ENCODE measurements at regions not wholly inside any gene's neighbourhood (a gene's known extent, or its start where the extent isn't known, plus 50 kb on each side); places are given as distances from the start of the nearest gene placed in this dataset.
"Not testable (repeated sequence)": the region's sequence is repeated elsewhere in the genome, so short reads cannot be mapped to it uniquely, and the experiment has no call there.

DNA sequence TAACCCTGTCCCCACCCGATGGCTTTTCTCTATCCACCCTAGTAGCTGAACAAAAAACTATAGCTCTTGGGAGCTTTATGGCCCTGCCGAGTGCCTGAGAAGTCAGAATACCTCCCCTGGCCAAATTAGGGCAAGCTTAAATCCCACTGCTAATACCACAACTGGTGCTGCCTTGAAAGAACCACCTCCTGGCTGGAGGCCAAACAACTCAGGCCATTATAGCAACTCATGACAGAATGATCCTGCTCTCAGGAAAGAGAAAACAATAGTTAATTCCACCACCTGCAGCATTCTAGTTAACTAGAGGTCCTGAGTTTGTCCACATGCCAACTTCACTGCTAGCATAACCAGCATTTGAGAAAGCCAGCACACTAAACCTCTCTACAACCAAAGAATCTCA is 123.2 kb downstream of the RTP4 start:
- H3K36me3 ChIP-seq, result no peaks in the 10 kb centered on the region
- H3K4me3 ChIP-seq (replicated peaks in 1 of 3), result no peak overlapping the region
- H3K27me3 ChIP-seq, result no peaks in the 10 kb centered on the region
- no peaks in the 10 kb centered on the region for H3K4me1 ChIP-seq
- DNase-seq, result no peak
- intact Hi-C loops (cut with DNase I), result no loop called here
- TF ChIP-seq CTCF (IDR thresholded peaks at IDR 0.05) (no peak), POLR2A (IDR thresholded peaks at IDR 0.05) (no peak)
- no peaks in the 10 kb centered on the region for H3K9me3 ChIP-seq
- H3K27ac ChIP-seq, result no peak overlapping the region
- WGBS, 2 donors, result 64 to 67% methylated on average over 1 to 2 of the region's 2 CpGs

GRCh38 chr3:187490366-187490765 is 122.2 kb downstream of the RTP4 start:
- DNase-seq, result no peak
- intact Hi-C loops (cut with DNase I), result no loop called here
- H3K36me3 ChIP-seq, result no peaks in the 10 kb centered on the region
- WGBS, 2 donors, result 66 to 75% methylated on average over 1 of the region's 1 CpG
- H3K4me1 ChIP-seq, result no peaks in the 10 kb centered on the region
- H3K4me3 ChIP-seq (replicated peaks in 1 of 3), result no peak overlapping the region
- H3K27me3 ChIP-seq, result no peaks in the 10 kb centered on the region
- H3K9me3 ChIP-seq, result no peaks in the 10 kb centered on the region
- TF ChIP-seq CTCF (IDR thresholded peaks at IDR 0.05) (no peak), POLR2A (IDR thresholded peaks at IDR 0.05) (no peak)
- H3K27ac ChIP-seq, result no peak overlapping the region

GRCh38 chr3:187484547-187485295 is 116.5 kb downstream of the RTP4 start:
- TF ChIP-seq CTCF (IDR thresholded peaks at IDR 0.05) (no peak), POLR2A (IDR thresholded peaks at IDR 0.05) (no peak)
- H3K27ac ChIP-seq, result no peak overlapping the region
- H3K4me1 ChIP-seq, result no peaks in the 10 kb centered on the region
- no peaks in the 10 kb centered on the region for H3K27me3 ChIP-seq
- H3K4me3 ChIP-seq (replicated peaks in 1 of 3), result no peak overlapping the region
- H3K9me3 ChIP-seq, result no peaks in the 10 kb centered on the region
- intact Hi-C loops (cut with DNase I), result no loop called here
- no peaks in the 10 kb centered on the region for H3K36me3 ChIP-seq
- 59 to 60% methylated on average over 10 of the region's 10 CpGs for WGBS, 2 donors
- no peak for DNase-seq

- no peaks in the 10 kb centered on the region for H3K36me3 ChIP-seq
- intact Hi-C loops (cut with DNase I), result no loop called here
- no peaks in the 10 kb centered on the region for H3K9me3 ChIP-seq
- H3K4me1 ChIP-seq, result no peaks in the 10 kb centered on the region
- H3K27me3 ChIP-seq, result no peaks in the 10 kb centered on the region
- no peak overlapping the region for H3K4me3 ChIP-seq (replicated peaks in 1 of 3)
- no peak overlapping the region for H3K27ac ChIP-seq
- no peak for DNase-seq
- 73 to 79% methylated on average over 3 of the region's 3 CpGs for whole genome bisulfite sequencing, 2 donors
- TF ChIP-seq POLR2A (IDR thresholded peaks at IDR 0.05) (no peak), CTCF (IDR thresholded peaks at IDR 0.05) (no peak)
These were observed 113.2 kb downstream of the RTP4 start for GRCh38 chr3:187481426-187481825.

- intact Hi-C loops (cut with DNase I); H3K27ac ChIP-seq; H3K4me3 ChIP-seq (replicated peaks in 1 of 3); H3K27me3 ChIP-seq; H3K9me3 ChIP-seq; DNase-seq; H3K4me1 ChIP-seq; H3K36me3 ChIP-seq: not testable (repeated sequence)
These were observed 107.4 kb downstream of the RTP4 start for GRCh38 chr3:187475613-187476012.
